ENCODE measurements at regions not wholly inside any gene's neighbourhood (a gene's known extent, or its start where the extent isn't known, plus 50 kb on each side); places are given as distances from the start of the nearest gene placed in this dataset.

DNA sequence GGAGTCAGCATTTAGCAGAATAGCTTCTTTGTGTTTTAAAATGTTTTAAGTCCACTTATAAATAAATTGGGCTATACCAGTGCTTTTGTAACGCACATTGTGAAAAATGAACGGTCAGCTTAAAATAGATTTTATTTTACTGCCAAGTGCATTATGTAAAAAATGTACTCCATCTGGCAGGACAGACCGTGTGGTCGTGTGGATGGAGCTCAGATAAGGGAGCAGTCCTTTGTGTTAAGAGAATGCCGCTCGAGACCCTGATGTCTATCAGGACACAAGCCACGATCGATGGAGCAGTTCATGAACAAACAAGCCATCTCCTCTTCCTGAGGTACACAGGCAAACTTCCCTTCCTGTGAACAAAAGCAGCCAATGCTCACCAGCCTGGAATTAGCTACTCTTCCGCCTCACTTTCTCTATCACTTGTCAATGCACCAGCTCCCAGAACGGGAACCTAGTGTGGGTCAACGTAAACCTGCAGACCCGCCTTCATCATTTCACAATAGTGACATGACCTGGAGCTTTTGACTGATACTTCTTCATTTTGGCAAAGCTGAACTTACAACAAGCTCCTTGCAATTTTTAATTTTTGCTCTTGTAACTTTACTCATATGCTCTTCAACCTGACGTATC lies 243.5 kb downstream of the TGFB2 start:
- TF ChIP-seq EED (CRISPR knock-in tag; IDR thresholded peaks at IDR 0.05): no peak
- no peak for TF ChIP-seq KDM2A (CRISPR knock-in tag; IDR thresholded peaks at IDR 0.05; ENCODE audit: borderline replicate concordance, low read depth)
- no peak for TF ChIP-seq ZNF280D (CRISPR knock-in tag; IDR thresholded peaks at IDR 0.05)
- no peak for TF ChIP-seq ETV6 (CRISPR knock-in tag; conservative IDR thresholded peaks at IDR 0.05)
- no peak for TF ChIP-seq ZNF276 (CRISPR knock-in tag; IDR thresholded peaks at IDR 0.05; ENCODE audit: low read depth)
- TF ChIP-seq JUND (CRISPR knock-in tag; IDR thresholded peaks at IDR 0.05): no peak

All from HepG2 (cell line).